CD4-positive, alpha-beta T cell (primary cell): ENCODE measurements at regions not wholly inside any gene's neighbourhood (a gene's known extent, or its start where the extent isn't known, plus 50 kb on each side); places are given as distances from the start of the nearest gene placed in this dataset.

Experiments used
- ATAC-seq: fragments of 200-7000 bp; cut with Tn5 transposase; one replicate; pipeline ENCODE4 v1.10.0; 2022; ENCODE audit warnings: mild to moderate bottlenecking; ENCODE audit not compliant: poor library complexity
- CTCF ChIA-PET: fragments of 350-600 bp; sonication (Branson Sonifier 250); formaldehyde crosslinking; loops from one replicate; lab custom pipeline; 2021; ENCODE audit warnings: antibody characterized with exemption, inconsistent platforms; lab: Charles Lee
- POLR2A ChIA-PET: fragments of 350-600 bp; sonication (Branson Sonifier 250); formaldehyde crosslinking; loops from one replicate; lab custom pipeline; 2021; ENCODE audit warnings: antibody characterized with exemption, inconsistent platforms; lab: Charles Lee
- DNase-seq, 14 experiments: peaks; one replicate each; pipeline ENCODE4 v3.0.0-alpha.2; 2013 to 2020; ENCODE audit warnings: mixed read lengths in 2 of 14
- H3K27ac ChIP-seq, 2 donors: one replicate each; pipeline versions ENCODE4 v1.5.1 to v1.7.0; 2013; ENCODE audit warnings: low read length in 2 of 2, low read depth in 1 of 2, mild to moderate bottlenecking in 1 of 2
- H3K27me3 ChIP-seq, 2 experiments: 1 replicate in 1 of 2; 2 replicates in 1 of 2; pipeline versions ENCODE4 v1.6.1 to v1.7.0; 2013; ENCODE audit warnings: low read length in 2 of 2, control low read depth in 1 of 2, mild to moderate bottlenecking in 1 of 2, moderate library complexity in 1 of 2; ENCODE audit not compliant: insufficient read depth in 2 of 2, control insufficient read depth in 1 of 2
- H3K36me3 ChIP-seq: one replicate; pipeline ENCODE4 v1.6.1; 2013; ENCODE audit warnings: low read length, control low read depth; ENCODE audit not compliant: insufficient read depth
- H3K4me1 ChIP-seq: one replicate; pipeline ENCODE4 v1.6.1; 2013; ENCODE audit warnings: low read length, control low read depth; ENCODE audit not compliant: insufficient read depth
- H3K4me3 ChIP-seq: one replicate; pipeline ENCODE4 v1.5.1; 2013; ENCODE audit warnings: mild to moderate bottlenecking, low read length, moderate library complexity
- H3K9me3 ChIP-seq, 2 experiments: 1 replicate in 1 of 2; 2 replicates in 1 of 2; pipeline versions ENCODE4 v1.6.1 to v1.7.0; 2013; ENCODE audit warnings: low read length in 2 of 2, mild to moderate bottlenecking in 2 of 2, control low read depth in 1 of 2, moderate library complexity in 1 of 2; ENCODE audit not compliant: control insufficient read depth in 1 of 2, insufficient read depth in 1 of 2
- H3K27ac Mint-ChIP-seq: one replicate; pipeline ENCODE4 v1.8.0; 2020; ENCODE audit warnings: mixed read lengths
- H3K27me3 Mint-ChIP-seq: one replicate; pipeline ENCODE4 v1.8.0; 2021; ENCODE audit warnings: mixed read lengths
- H3K36me3 Mint-ChIP-seq: one replicate; pipeline ENCODE4 v1.8.0; 2021; ENCODE audit warnings: low read depth, mixed read lengths
- H3K4me1 Mint-ChIP-seq: one replicate; pipeline ENCODE4 v1.8.0; 2021; ENCODE audit warnings: low read depth, mixed read lengths
- H3K4me3 Mint-ChIP-seq: one replicate; pipeline ENCODE4 v1.8.0; 2020; ENCODE audit warnings: mild to moderate bottlenecking, mixed read lengths
- H3K9me3 Mint-ChIP-seq: one replicate; pipeline ENCODE4 v1.8.0; 2020; ENCODE audit warnings: mixed read lengths
- CTCF ChIP-seq: fragments of 200-600 bp; IDR thresholded peaks from one replicate; pipeline ENCODE4 v1.8.0; 2022; ENCODE audit warnings: antibody characterized with exemption, mild to moderate bottlenecking
- intact Hi-C, 2 experiments: fragments of 100-400 bp; cut with DNase I in 1 of 2; cut with micrococcal nuclease in 1 of 2; formaldehyde crosslinking; loops; one replicate each; pipeline versions ENCODE4 v1.15.1 to v1.9.0; 2023 to 2025; cut with DNase I, micrococcal nuclease

- intact Hi-C loops = no loop called here
- CTCF ChIA-PET = no interaction called here
- POLR2A ChIA-PET = no interaction called here
- Mint-ChIP-seq H3K4me3 (no peak overlapping the region), H3K27me3 (no peaks in the 10 kb centered on the region), H3K27ac (no peak overlapping the region), H3K4me1 (no peaks in the 10 kb centered on the region), H3K9me3 (peaks cover 10% of the 10 kb centered on the region), H3K36me3 (no peaks in the 10 kb centered on the region)
- TF ChIP-seq CTCF = no peak
- DNase-seq (no peak), ATAC-seq (no peak)
- no peaks in the 10 kb centered on the region for H3K36me3 ChIP-seq
- no peak overlapping the region for H3K27ac ChIP-seq
- peaks cover 0 to 4% of the 10 kb centered on the region in 2 experiments for H3K9me3 ChIP-seq
- H3K27me3 ChIP-seq = no peaks in the 10 kb centered on the region
- H3K4me1 ChIP-seq = no peaks in the 10 kb centered on the region
- no peak overlapping the region for H3K4me3 ChIP-seq
Observed at GRCh38 chr13:90477216-90477615, 870.3 kb upstream of the MIR17HG start.

GRCh38 chr13:90483906-90484305 lies 863.6 kb upstream of the MIR17HG start:
- Mint-ChIP-seq H3K27me3 (no peaks in the 10 kb centered on the region), H3K36me3 (no peaks in the 10 kb centered on the region), H3K9me3 (peaks cover 12% of the 10 kb centered on the region), H3K4me3 (no peak overlapping the region), H3K4me1 (no peaks in the 10 kb centered on the region), H3K27ac (no peak overlapping the region)
- no peaks in the 10 kb centered on the region for H3K4me1 ChIP-seq
- intact Hi-C loops = no loop called here
- ATAC-seq = no peak
- no peaks in the 10 kb centered on the region for H3K36me3 ChIP-seq
- DNase-seq = no peak
- H3K27ac ChIP-seq = no peak overlapping the region
- ChIA-PET POLR2A (no interaction called here), CTCF (no interaction called here)
- no peak overlapping the region for H3K4me3 ChIP-seq
- no peak for TF ChIP-seq CTCF
- H3K9me3 ChIP-seq = peaks cover 0 to 8% of the 10 kb centered on the region in 2 experiments
- no peaks in the 10 kb centered on the region for H3K27me3 ChIP-seq

GRCh38 chr13:90485436-90485835 lies 862.1 kb upstream of the MIR17HG start:
- H3K27me3 Mint-ChIP-seq = no peaks in the 10 kb centered on the region
- Histone ChIP-seq H3K4me1 (no peaks in the 10 kb centered on the region), H3K27me3 (no peaks in the 10 kb centered on the region), H3K27ac (no peak overlapping the region), H3K36me3 (no peaks in the 10 kb centered on the region), H3K4me3 (no peak overlapping the region), H3K9me3 (peaks cover 0 to 8% of the 10 kb centered on the region in 2 experiments)
- H3K9me3 Mint-ChIP-seq = peaks cover 12% of the 10 kb centered on the region
- TF ChIP-seq CTCF = no peak
- H3K36me3 Mint-ChIP-seq = no peaks in the 10 kb centered on the region
- no peak for DNase-seq
- ATAC-seq = no peak
- intact Hi-C loops = no loop called here
- ChIA-PET POLR2A (interaction anchor here (0.6 kb wide), 1 partner anchor 205 kb away, joined by 3 read pairs; no protein-coding TSS in a partner anchor), CTCF (no interaction called here)
- H3K27ac Mint-ChIP-seq = no peak overlapping the region
- no peaks in the 10 kb centered on the region for H3K4me1 Mint-ChIP-seq
- no peak overlapping the region for H3K4me3 Mint-ChIP-seq
